Activated T-cell treated with anti-CD3 and anti-CD28 coated beads, Interleukin-2, amount 50 U/mL, for 24 hours (primary cell): ENCODE measurements at regions not wholly inside any gene's neighbourhood (a gene's known extent, or its start where the extent isn't known, plus 50 kb on each side); places are given as distances from the start of the nearest gene placed in this dataset.
A peak's percentile ranks its signal among the peaks of the same experiment; 100 is the strongest.

ENCODE experiments used
- DNase-seq: peaks from one replicate; pipeline ENCODE4 v3.0.0-alpha.2; 2020
- H3K27ac Mint-ChIP-seq: 2 replicates; pipeline ENCODE4 v1.8.0; 2020; ENCODE audit warnings: mild to moderate bottlenecking, mixed read lengths
- H3K27me3 Mint-ChIP-seq: 2 replicates; pipeline ENCODE4 v1.8.0; 2020; ENCODE audit warnings: mixed read lengths
- H3K36me3 Mint-ChIP-seq: 2 replicates; pipeline ENCODE4 v1.8.0; 2020; ENCODE audit warnings: low read depth, mixed read lengths
- H3K4me1 Mint-ChIP-seq: 2 replicates; pipeline ENCODE4 v1.8.0; 2020; ENCODE audit warnings: low read depth, mixed read lengths
- H3K4me3 Mint-ChIP-seq: 2 replicates; pipeline ENCODE4 v1.8.0; 2020; ENCODE audit warnings: mild to moderate bottlenecking, moderate library complexity, mixed read lengths
- H3K9me3 Mint-ChIP-seq: 2 replicates; pipeline ENCODE4 v1.8.0; 2020; ENCODE audit warnings: mixed read lengths

GRCh38 chr3:124461838-124462632 is 268.2 kb upstream of the UMPS start:
- Mint-ChIP-seq H3K27ac (no peak overlapping the region), H3K27me3 (peaks cover 38% of the 10 kb centered on the region), H3K9me3 (no peaks in the 10 kb centered on the region), H3K36me3 (no peaks in the 10 kb centered on the region), H3K4me3 (no peak overlapping the region), H3K4me1 (no peaks in the 10 kb centered on the region)
- DNase-seq: no peak

GRCh38 chr3:124463234-124463633 is 267.0 kb upstream of the UMPS start:
- Mint-ChIP-seq H3K9me3 (no peaks in the 10 kb centered on the region), H3K4me1 (no peaks in the 10 kb centered on the region), H3K4me3 (no peak overlapping the region), H3K27me3 (peaks cover 41% of the 10 kb centered on the region), H3K36me3 (no peaks in the 10 kb centered on the region), H3K27ac (no peak overlapping the region)
- DNase-seq: no peak

GRCh38 chr3:124467980-124468902 is 262.0 kb upstream of the UMPS start:
- no peak for DNase-seq
- Mint-ChIP-seq H3K27ac (no peak overlapping the region), H3K4me3 (no peak overlapping the region), H3K36me3 (no peaks in the 10 kb centered on the region), H3K4me1 (no peaks in the 10 kb centered on the region), H3K9me3 (no peaks in the 10 kb centered on the region), H3K27me3 (peaks cover 35% of the 10 kb centered on the region)

GRCh38 chr3:124469555-124469954 is 260.7 kb upstream of the UMPS start:
- H3K4me3 Mint-ChIP-seq: no peak overlapping the region
- H3K9me3 Mint-ChIP-seq: no peaks in the 10 kb centered on the region
- H3K27me3 Mint-ChIP-seq: peaks cover 35% of the 10 kb centered on the region
- no peak for DNase-seq
- no peaks in the 10 kb centered on the region for H3K36me3 Mint-ChIP-seq
- no peak overlapping the region for H3K27ac Mint-ChIP-seq
- no peaks in the 10 kb centered on the region for H3K4me1 Mint-ChIP-seq

GRCh38 chr3:124478830-124479229 is 251.4 kb upstream of the UMPS start:
- Mint-ChIP-seq H3K9me3 (no peaks in the 10 kb centered on the region), H3K36me3 (no peaks in the 10 kb centered on the region), H3K27ac (no peak overlapping the region), H3K4me3 (no peak overlapping the region), H3K4me1 (no peaks in the 10 kb centered on the region), H3K27me3 (peaks cover 14% of the 10 kb centered on the region)
- no peak for DNase-seq

DNA sequence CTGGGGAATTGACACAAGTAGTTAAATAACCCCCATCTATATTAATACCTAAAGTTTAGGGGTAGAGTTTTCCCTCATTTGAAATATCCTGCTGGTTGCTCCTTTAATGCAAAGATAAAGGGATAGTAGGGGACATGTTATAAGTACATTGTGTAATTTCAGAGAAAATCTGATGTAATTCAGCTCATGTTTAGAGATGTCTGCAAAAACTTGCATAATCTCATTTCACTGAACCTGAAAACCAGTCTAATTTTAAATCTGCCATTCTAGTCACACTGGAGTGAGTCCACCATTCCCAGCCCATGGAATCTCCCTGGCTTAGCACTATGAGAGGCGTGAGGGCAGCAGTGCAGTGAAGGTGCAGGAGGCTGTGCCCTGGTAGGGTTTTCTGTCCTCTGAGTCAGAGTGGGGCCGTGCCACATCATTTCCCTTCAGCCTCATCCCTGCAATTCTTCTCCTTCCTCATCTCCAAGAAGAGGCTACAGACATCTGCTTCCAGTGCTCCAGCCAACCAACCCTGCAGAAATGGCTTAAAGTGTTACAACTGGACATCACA is 246.3 kb upstream of the UMPS start:
- DNase-seq: no peak
- H3K9me3 Mint-ChIP-seq: no peaks in the 10 kb centered on the region
- H3K36me3 Mint-ChIP-seq: no peaks in the 10 kb centered on the region

GRCh38 chr3:124486324-124486723 is 243.9 kb upstream of the UMPS start:
- Mint-ChIP-seq H3K4me3 (no peak overlapping the region), H3K4me1 (peaks cover 2% of the 10 kb centered on the region), H3K36me3 (no peaks in the 10 kb centered on the region), H3K27me3 (peaks cover 44% of the 10 kb centered on the region), H3K9me3 (no peaks in the 10 kb centered on the region), H3K27ac (no peak overlapping the region)
- DNase-seq: no peak

More for the DNA sequence above, 246.3 kb upstream of the UMPS start:
- no peak overlapping the region for H3K27ac Mint-ChIP-seq
- H3K4me1 Mint-ChIP-seq: no peaks in the 10 kb centered on the region
- no peak overlapping the region for H3K4me3 Mint-ChIP-seq
- H3K27me3 Mint-ChIP-seq: peaks cover 32% of the 10 kb centered on the region

DNA sequence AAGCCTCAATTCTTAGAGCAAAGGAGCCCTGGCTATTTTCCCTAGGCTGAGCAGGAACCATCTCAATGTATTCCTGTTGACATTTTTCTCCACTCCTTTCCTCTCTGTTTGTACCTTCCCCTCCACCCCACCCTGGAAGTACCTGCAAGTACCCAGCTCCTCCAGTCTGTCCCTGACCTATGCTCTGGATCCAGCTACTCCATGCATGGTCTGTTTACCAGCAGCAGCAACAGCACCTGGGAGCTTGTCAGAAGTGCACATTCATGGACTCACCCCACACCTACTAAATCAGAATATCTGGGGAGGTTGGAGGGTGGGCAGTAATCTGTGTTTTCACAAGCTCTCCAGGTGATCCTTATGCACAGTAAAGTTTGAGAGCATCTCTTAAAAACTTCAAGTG is 240.7 kb upstream of the UMPS start:
- DNase-seq: no peak
- Mint-ChIP-seq H3K9me3 (no peaks in the 10 kb centered on the region), H3K4me3 (no peak overlapping the region), H3K27me3 (peaks cover 44% of the 10 kb centered on the region), H3K4me1 (peaks cover 2% of the 10 kb centered on the region), H3K36me3 (no peaks in the 10 kb centered on the region), H3K27ac (no peak overlapping the region)

GRCh38 chr3:124491098-124491497 is 239.2 kb upstream of the UMPS start:
- H3K4me1 Mint-ChIP-seq: peaks cover 2% of the 10 kb centered on the region
- H3K36me3 Mint-ChIP-seq: no peaks in the 10 kb centered on the region
- no peaks in the 10 kb centered on the region for H3K9me3 Mint-ChIP-seq
- H3K27ac Mint-ChIP-seq: no peak overlapping the region
- no peak for DNase-seq
- no peak overlapping the region for H3K4me3 Mint-ChIP-seq
- peaks cover 41% of the 10 kb centered on the region for H3K27me3 Mint-ChIP-seq

- DNase-seq: no peak
- peaks cover 2% of the 10 kb centered on the region for H3K4me1 Mint-ChIP-seq
- no peak overlapping the region for H3K27ac Mint-ChIP-seq
- H3K9me3 Mint-ChIP-seq: no peaks in the 10 kb centered on the region
- no peak overlapping the region for H3K4me3 Mint-ChIP-seq
- no peaks in the 10 kb centered on the region for H3K36me3 Mint-ChIP-seq
- H3K27me3 Mint-ChIP-seq: peaks cover 35% of the 10 kb centered on the region
Measured at GRCh38 chr3:124491875-124492274, 238.4 kb upstream of the UMPS start.

DNA sequence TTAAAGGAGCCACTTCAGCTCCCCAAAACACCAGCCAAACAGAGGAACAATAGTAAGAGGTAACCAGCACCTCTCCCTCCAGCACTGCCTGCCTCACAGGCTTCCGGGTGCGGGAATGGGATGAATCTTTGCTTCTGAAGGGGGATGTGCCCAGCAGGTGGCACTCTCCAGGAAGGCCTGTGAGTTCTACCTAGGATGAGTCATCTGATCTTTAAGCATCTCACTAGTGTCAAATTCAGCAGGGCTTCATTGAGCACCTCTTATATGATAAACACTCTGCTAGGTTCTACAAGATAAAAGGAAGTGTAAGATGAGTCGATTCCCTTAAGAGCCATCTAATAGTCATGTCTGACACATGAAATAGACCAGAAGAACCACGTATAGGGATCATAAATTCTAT is 237.4 kb upstream of the UMPS start:
- Mint-ChIP-seq H3K27me3 (peaks cover 38% of the 10 kb centered on the region), H3K27ac (no peak overlapping the region), H3K9me3 (no peaks in the 10 kb centered on the region), H3K4me3 (no peak overlapping the region), H3K36me3 (no peaks in the 10 kb centered on the region), H3K4me1 (peaks cover 2% of the 10 kb centered on the region)
- peak; percentile 29 for DNase-seq

GRCh38 chr3:124496061-124496460 is 234.2 kb upstream of the UMPS start:
- H3K27me3 Mint-ChIP-seq: peaks cover 45% of the 10 kb centered on the region
- H3K4me3 Mint-ChIP-seq: no peak overlapping the region
- H3K36me3 Mint-ChIP-seq: no peaks in the 10 kb centered on the region
- H3K4me1 Mint-ChIP-seq: no peaks in the 10 kb centered on the region
- H3K9me3 Mint-ChIP-seq: no peaks in the 10 kb centered on the region
- no peak overlapping the region for H3K27ac Mint-ChIP-seq
- no peak for DNase-seq

DNA sequence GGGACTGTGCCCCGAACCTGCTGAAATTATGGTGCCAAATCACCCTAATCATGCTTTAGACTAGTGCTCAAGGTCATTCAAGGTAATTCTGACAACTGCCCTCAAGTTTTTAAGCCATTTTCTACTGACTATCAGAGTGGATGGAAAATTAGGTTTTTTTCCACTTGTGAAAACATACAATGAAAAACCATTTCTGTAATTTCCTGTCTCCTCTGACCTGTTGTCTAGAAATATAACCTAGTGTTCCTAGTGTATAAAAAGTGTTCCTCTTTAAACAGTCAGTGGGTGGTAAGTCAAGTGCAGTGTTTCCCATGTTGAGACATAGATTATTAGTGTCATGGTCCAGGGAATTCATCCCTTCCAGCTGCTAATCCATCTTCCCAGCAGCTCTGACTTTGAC is 232.8 kb upstream of the UMPS start:
- DNase-seq: no peak
- no peaks in the 10 kb centered on the region for H3K4me1 Mint-ChIP-seq
- H3K36me3 Mint-ChIP-seq: no peaks in the 10 kb centered on the region
- no peak overlapping the region for H3K4me3 Mint-ChIP-seq
- no peak overlapping the region for H3K27ac Mint-ChIP-seq
- H3K27me3 Mint-ChIP-seq: peaks cover 50% of the 10 kb centered on the region
- H3K9me3 Mint-ChIP-seq: no peaks in the 10 kb centered on the region

- Mint-ChIP-seq H3K27ac (no peak overlapping the region), H3K4me3 (no peak overlapping the region), H3K4me1 (no peaks in the 10 kb centered on the region), H3K27me3 (peaks cover 46% of the 10 kb centered on the region), H3K36me3 (no peaks in the 10 kb centered on the region), H3K9me3 (no peaks in the 10 kb centered on the region)
- no peak for DNase-seq
Measured at GRCh38 chr3:124498891-124499290, 231.4 kb upstream of the UMPS start.
